Right lobe of liver (tissue), 4 donors: ENCODE measurements at regions not wholly inside any gene's neighbourhood (a gene's known extent, or its start where the extent isn't known, plus 50 kb on each side); places are given as distances from the start of the nearest gene placed in this dataset.

Experiments used
- POLR2A ChIP-seq: fragments of 450-650 bp; IDR thresholded peaks from one replicate; pipeline ENCODE4 v1.6.1; 2017; ENCODE audit warnings: antibody characterized with exemption, mild to moderate bottlenecking
- TF ChIP-seq, protein P1 (sequence below), 4 donors: fragments of 200-600 bp in 3 of 4; fragments of 450-650 bp in 1 of 4; IDR thresholded peaks; one replicate each; pipeline versions ENCODE4 v1.5.1 to v1.8.0; 2016 to 2022; ENCODE audit warnings: antibody characterized with exemption in 4 of 4, mild to moderate bottlenecking in 2 of 4
- donor health status: DM: no; HTN: no; CAD: no.
- donor health status: DM: no; HTN: no; CAD: no.
- donor health status: DM: no; HTN: yes; CAD: no.

DNA sequence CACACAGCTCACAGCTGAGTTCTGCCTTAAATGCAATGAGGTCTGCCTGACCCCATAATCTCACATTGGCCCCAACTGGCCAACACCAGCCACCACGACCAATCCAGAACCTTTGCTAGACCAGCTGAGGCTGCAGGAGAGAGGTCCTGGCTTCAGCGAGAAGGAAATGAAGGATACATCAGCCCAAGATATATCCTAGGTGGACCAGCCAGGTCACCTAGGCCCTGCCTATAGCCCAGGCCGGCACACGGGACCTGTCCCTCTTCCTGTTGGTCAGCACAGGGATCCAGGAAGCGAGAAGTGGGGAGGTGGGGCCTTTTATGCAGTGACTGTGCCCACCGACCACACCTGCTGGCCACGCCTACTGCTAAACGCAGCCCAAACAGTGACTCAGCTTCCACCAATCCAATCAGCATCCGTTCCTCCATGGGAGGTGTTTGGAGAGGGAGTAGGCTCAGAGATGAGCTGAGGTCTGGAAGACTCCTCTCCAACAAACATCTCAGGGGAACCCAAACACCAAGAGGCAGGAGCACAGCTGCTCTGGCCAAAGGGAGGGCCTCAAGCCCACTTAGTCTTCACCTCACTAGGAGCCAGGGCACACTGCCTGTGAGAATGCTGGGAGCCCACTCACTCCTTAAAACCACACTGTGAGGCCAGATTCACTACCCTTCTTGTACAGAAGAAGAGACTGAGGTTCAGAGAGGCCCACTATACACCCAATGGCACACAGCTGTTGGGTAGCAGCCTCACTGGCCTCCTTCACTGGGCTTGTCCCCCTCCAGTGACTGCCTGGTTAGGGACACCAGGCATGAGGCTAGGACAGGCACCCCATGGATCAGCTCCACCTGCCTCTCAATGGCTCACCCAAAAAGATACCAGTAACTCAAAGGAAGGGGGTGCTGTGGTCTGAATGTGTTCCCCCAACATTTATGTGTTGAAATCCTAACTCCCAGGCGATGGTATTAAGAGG, 51.3 kb upstream of the PPP2R5C start:
- TF ChIP-seq, protein P1, sequence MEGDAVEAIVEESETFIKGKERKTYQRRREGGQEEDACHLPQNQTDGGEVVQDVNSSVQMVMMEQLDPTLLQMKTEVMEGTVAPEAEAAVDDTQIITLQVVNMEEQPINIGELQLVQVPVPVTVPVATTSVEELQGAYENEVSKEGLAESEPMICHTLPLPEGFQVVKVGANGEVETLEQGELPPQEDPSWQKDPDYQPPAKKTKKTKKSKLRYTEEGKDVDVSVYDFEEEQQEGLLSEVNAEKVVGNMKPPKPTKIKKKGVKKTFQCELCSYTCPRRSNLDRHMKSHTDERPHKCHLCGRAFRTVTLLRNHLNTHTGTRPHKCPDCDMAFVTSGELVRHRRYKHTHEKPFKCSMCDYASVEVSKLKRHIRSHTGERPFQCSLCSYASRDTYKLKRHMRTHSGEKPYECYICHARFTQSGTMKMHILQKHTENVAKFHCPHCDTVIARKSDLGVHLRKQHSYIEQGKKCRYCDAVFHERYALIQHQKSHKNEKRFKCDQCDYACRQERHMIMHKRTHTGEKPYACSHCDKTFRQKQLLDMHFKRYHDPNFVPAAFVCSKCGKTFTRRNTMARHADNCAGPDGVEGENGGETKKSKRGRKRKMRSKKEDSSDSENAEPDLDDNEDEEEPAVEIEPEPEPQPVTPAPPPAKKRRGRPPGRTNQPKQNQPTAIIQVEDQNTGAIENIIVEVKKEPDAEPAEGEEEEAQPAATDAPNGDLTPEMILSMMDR (IDR thresholded peaks at IDR 0.05), result no peak
- TF ChIP-seq POLR2A, result no peak
